ENCODE measurements at regions not wholly inside any gene's neighbourhood (a gene's known extent, or its start where the extent isn't known, plus 50 kb on each side); places are given as distances from the start of the nearest gene placed in this dataset.
A peak's percentile ranks its signal among the peaks of the same experiment; 100 is the strongest.

- DNase-seq, result no peak
Measured at GRCh38 chr7:85774986-85775385, 588.1 kb upstream of the SEMA3D start.

GRCh38 chr7:85773116-85773728 is 586.4 kb upstream of the SEMA3D start:
- no peak for DNase-seq

- DNase-seq, result no peak
Measured at GRCh38 chr7:85771516-85771915, 584.7 kb upstream of the SEMA3D start.

- no peak for DNase-seq
Measured at GRCh38 chr7:85770332-85770731, 583.5 kb upstream of the SEMA3D start.

- DNase-seq, result no peak
Measured at GRCh38 chr7:85765698-85766298, 578.9 kb upstream of the SEMA3D start.

GRCh38 chr7:85764034-85764433 is 577.2 kb upstream of the SEMA3D start:
- no peak for DNase-seq

- no peak for DNase-seq
Measured at GRCh38 chr7:85757348-85757747, 570.5 kb upstream of the SEMA3D start.

- DNase-seq, result peak; percentile 32
Measured at GRCh38 chr7:85750454-85750949, 563.6 kb upstream of the SEMA3D start.

- no peak for DNase-seq
Measured at GRCh38 chr7:85749696-85750453, 563.0 kb upstream of the SEMA3D start.

- no peak for DNase-seq
Measured at GRCh38 chr7:85748861-85749260, 562.0 kb upstream of the SEMA3D start.

GRCh38 chr7:85737426-85737825 is 550.6 kb upstream of the SEMA3D start:
- DNase-seq, result no peak

GRCh38 chr7:85736085-85736484 is 549.2 kb upstream of the SEMA3D start:
- no peak for DNase-seq

- peak; percentile 7 for DNase-seq
Measured at GRCh38 chr7:85734823-85735222, 548.0 kb upstream of the SEMA3D start.

GRCh38 chr7:85733169-85733915 is 546.5 kb upstream of the SEMA3D start:
- no peak for DNase-seq

- no peak for DNase-seq
Measured at GRCh38 chr7:85730012-85730411, 543.2 kb upstream of the SEMA3D start.

- no peak for DNase-seq
Measured at GRCh38 chr7:85725026-85725425, 538.2 kb upstream of the SEMA3D start.

- DNase-seq, result no peak
Measured at GRCh38 chr7:85719981-85720953, 533.4 kb upstream of the SEMA3D start.

- DNase-seq, result no peak
Measured at GRCh38 chr7:85716353-85716752, 529.5 kb upstream of the SEMA3D start.

- DNase-seq, result no peak
Measured at GRCh38 chr7:85714951-85715350, 528.1 kb upstream of the SEMA3D start.

GRCh38 chr7:85714043-85714578 is 527.3 kb upstream of the SEMA3D start:
- no peak for DNase-seq

GRCh38 chr7:85713171-85713570 is 526.3 kb upstream of the SEMA3D start:
- no peak for DNase-seq

- no peak for DNase-seq
Measured at GRCh38 chr7:85711894-85712293, 525.0 kb upstream of the SEMA3D start.

Measured in NCI-H524 treated with DMSO at 0.1 percent for 48 hours (cell line).